DOHH2 (cell line): ENCODE measurements at regions not wholly inside any gene's neighbourhood (a gene's known extent, or its start where the extent isn't known, plus 50 kb on each side); places are given as distances from the start of the nearest gene placed in this dataset.

ENCODE experiments used
- CTCF ChIP-seq: fragments of 200-600 bp; sonication (generic); IDR thresholded peaks from one replicate; pipeline ENCODE4 v1.5.1; 2014; ENCODE audit warnings: antibody characterized with exemption, mild to moderate bottlenecking, low read depth, low read length; ENCODE audit not compliant: poor library complexity, severe bottlenecking
- EZH2phosphoT487 ChIP-seq: fragments of 200-600 bp; sonication (generic); IDR thresholded peaks from 2 replicates; pipeline ENCODE4 v1.6.1; 2017; ENCODE audit warnings: borderline replicate concordance, mild to moderate bottlenecking, antibody characterized with exemption, low read length, moderate library complexity, mixed read lengths

- TF ChIP-seq CTCF (no peak), EZH2phosphoT487 (no peak)
Measured at GRCh38 chr2:125681976-125682805, 973.8 kb upstream of the GYPC start.
